Lower leg skin (tissue), 4 donors: ENCODE measurements at regions not wholly inside any gene's neighbourhood (a gene's known extent, or its start where the extent isn't known, plus 50 kb on each side); places are given as distances from the start of the nearest gene placed in this dataset.

Experiments used
- DNase-seq, 2 donors: peaks; one replicate each; pipeline ENCODE4 v3.0.0-alpha.2; 2019; ENCODE audit warnings: low spot score in 2 of 2
- H3K4me3 ChIP-seq: fragments of 200-600 bp; sonication (generic); 2 replicates; pipeline ENCODE4 v1.5.1; 2017; ENCODE audit warnings: mild to moderate bottlenecking, low read depth; ENCODE audit not compliant: poor library complexity, severe bottlenecking
- CTCF ChIP-seq, 3 donors: fragments of 450-650 bp; IDR thresholded peaks; one replicate each; pipeline ENCODE4 v1.5.1; 2016; ENCODE audit warnings: antibody characterized with exemption in 3 of 3, mild to moderate bottlenecking in 3 of 3, moderate library complexity in 2 of 3
- POLR2A ChIP-seq, 2 donors: fragments of 450-650 bp; IDR thresholded peaks; one replicate each; pipeline ENCODE4 v1.6.1; 2016 to 2017; ENCODE audit warnings: antibody characterized with exemption in 2 of 2, mild to moderate bottlenecking in 1 of 2, moderate library complexity in 1 of 2
- WGBS, 2 donors: methylation state at CpG; one replicate each; pipeline ENCODE4 v1.1.5; 2018; 5-methylcytosine and 5-hydroxymethylcytosine counted together
- intact Hi-C: fragments of 100-400 bp; cut with DNase I; formaldehyde crosslinking; loops from one replicate; pipeline ENCODE4 v1.15.0; 2023; ENCODE audit warnings: low total_unique reads

GRCh38 chr2:237195396-237196120, 109.9 kb downstream of the COPS8 start:
- DNase-seq: peak; percentile 3 to 48
- no peak for TF ChIP-seq POLR2A (IDR thresholded peaks at IDR 0.05)
- TF ChIP-seq CTCF (IDR thresholded peaks at IDR 0.05): no peak
- intact Hi-C loops: no loop called here

GRCh38 chr2:237196409-237196808, 110.7 kb downstream of the COPS8 start:
- WGBS, 2 donors: 59 to 73% methylated on average over 1 of the region's 1 CpG
- TF ChIP-seq POLR2A (IDR thresholded peaks at IDR 0.05): no peak
- TF ChIP-seq CTCF (IDR thresholded peaks at IDR 0.05): no peak
- no peak for DNase-seq
- no peak overlapping the region for H3K4me3 ChIP-seq
- intact Hi-C loops: no loop called here

More at GRCh38 chr2:237195396-237196120, 109.9 kb downstream of the COPS8 start:
- H3K4me3 ChIP-seq: no peak overlapping the region
- WGBS, 2 donors: 88 to 89% methylated on average over 10 of the region's 10 CpGs

GRCh38 chr2:237196866-237197618, 111.4 kb downstream of the COPS8 start:
- DNase-seq: peak; percentile 13 to 70
- H3K4me3 ChIP-seq: no peak overlapping the region
- no peak for TF ChIP-seq POLR2A (IDR thresholded peaks at IDR 0.05)
- no peak for TF ChIP-seq CTCF (IDR thresholded peaks at IDR 0.05)
- 85 to 87% methylated on average over 6 of the region's 6 CpGs for WGBS, 2 donors
- intact Hi-C loops: no loop called here

GRCh38 chr2:237198164-237198855, 112.6 kb downstream of the COPS8 start:
- TF ChIP-seq CTCF (IDR thresholded peaks at IDR 0.05) (no peak), POLR2A (IDR thresholded peaks at IDR 0.05) (no peak)
- H3K4me3 ChIP-seq: no peak overlapping the region
- intact Hi-C loops: no loop called here

GRCh38 chr2:237199082-237199481, 113.4 kb downstream of the COPS8 start:
- 32 to 56% methylated on average over 1 of the region's 1 CpG for WGBS, 2 donors
- TF ChIP-seq POLR2A (IDR thresholded peaks at IDR 0.05) (no peak), CTCF (IDR thresholded peaks at IDR 0.05) (no peak)
- intact Hi-C loops: no loop called here
- no peak overlapping the region for H3K4me3 ChIP-seq
- peak in 1 of 2 donors; percentile 10 for DNase-seq

More at GRCh38 chr2:237198164-237198855, 112.6 kb downstream of the COPS8 start:
- DNase-seq: no peak
- 73 to 84% methylated on average over 2 of the region's 2 CpGs for WGBS, 2 donors
